ACHN (cell line): ENCODE measurements at regions not wholly inside any gene's neighbourhood (a gene's known extent, or its start where the extent isn't known, plus 50 kb on each side); places are given as distances from the start of the nearest gene placed in this dataset.

Source experiments
- DNase-seq: peaks from one replicate; pipeline ENCODE4 v3.0.0-alpha.2; 2015
- in situ Hi-C: cut with HindIII; loops from 2 replicates; pipeline ENCODE4 v1.10.0; 2017; ENCODE audit warnings: low sequenced_read_pairs, low pct_ligation_motif_present, low pct_unique_long_range_greater_than_20kb

- DNase-seq, result no peak
- in situ Hi-C loops, result no loop called here
Observed at GRCh38 chr1:69404486-69404885, 163.2 kb upstream of the LRRC7 start.

- DNase-seq, result no peak
- in situ Hi-C loops, result no loop called here
Observed at GRCh38 chr1:69406244-69406643, 161.5 kb upstream of the LRRC7 start.

GRCh38 chr1:69409731-69410456, 157.8 kb upstream of the LRRC7 start:
- in situ Hi-C loops, result no loop called here

GRCh38 chr1:69410457-69410850, 157.3 kb upstream of the LRRC7 start:
- in situ Hi-C loops, result no loop called here
- no peak for DNase-seq

More at GRCh38 chr1:69409731-69410456, 157.8 kb upstream of the LRRC7 start:
- DNase-seq, result no peak

- in situ Hi-C loops, result no loop called here
- no peak for DNase-seq
Observed at GRCh38 chr1:69410893-69411292, 156.8 kb upstream of the LRRC7 start.

- in situ Hi-C loops, result no loop called here
- no peak for DNase-seq
Observed at GRCh38 chr1:69411617-69412016, 156.1 kb upstream of the LRRC7 start.

GRCh38 chr1:69413129-69413528, 154.6 kb upstream of the LRRC7 start:
- no peak for DNase-seq
- in situ Hi-C loops, result no loop called here

- no peak for DNase-seq
- in situ Hi-C loops, result no loop called here
Observed at GRCh38 chr1:69414574-69414973, 153.1 kb upstream of the LRRC7 start.

- in situ Hi-C loops, result no loop called here
- DNase-seq, result no peak
Observed at GRCh38 chr1:69421286-69421685, 146.4 kb upstream of the LRRC7 start.

GRCh38 chr1:69425871-69426270, 141.9 kb upstream of the LRRC7 start:
- DNase-seq, result no peak
- in situ Hi-C loops, result no loop called here

GRCh38 chr1:69426401-69426800, 141.3 kb upstream of the LRRC7 start:
- DNase-seq, result no peak
- in situ Hi-C loops, result no loop called here

- in situ Hi-C loops, result no loop called here
- no peak for DNase-seq
Observed at GRCh38 chr1:69433073-69433472, 134.6 kb upstream of the LRRC7 start.

- no peak for DNase-seq
- in situ Hi-C loops, result no loop called here
Observed at GRCh38 chr1:69436151-69436550, 131.6 kb upstream of the LRRC7 start.

- DNase-seq, result no peak
- in situ Hi-C loops, result no loop called here
Observed at GRCh38 chr1:69438056-69438795, 129.5 kb upstream of the LRRC7 start.

- in situ Hi-C loops, result no loop called here
Observed at GRCh38 chr1:69441496-69441895, 126.2 kb upstream of the LRRC7 start.

GRCh38 chr1:69451196-69451595, 116.5 kb upstream of the LRRC7 start:
- in situ Hi-C loops, result no loop called here
- DNase-seq, result no peak

More at GRCh38 chr1:69441496-69441895, 126.2 kb upstream of the LRRC7 start:
- no peak for DNase-seq

- DNase-seq, result no peak
- in situ Hi-C loops, result no loop called here
Observed at GRCh38 chr1:69455718-69456117, 112.0 kb upstream of the LRRC7 start.

GRCh38 chr1:69459244-69459643, 108.5 kb upstream of the LRRC7 start:
- DNase-seq, result no peak
- in situ Hi-C loops, result no loop called here

- no peak for DNase-seq
- in situ Hi-C loops, result no loop called here
Observed at GRCh38 chr1:69475021-69475420, 92.7 kb upstream of the LRRC7 start.

GRCh38 chr1:69479734-69480133, 88.0 kb upstream of the LRRC7 start:
- in situ Hi-C loops, result no loop called here
- no peak for DNase-seq
